GM12873 (cell line): ENCODE measurements at regions not wholly inside any gene's neighbourhood (a gene's known extent, or its start where the extent isn't known, plus 50 kb on each side); places are given as distances from the start of the nearest gene placed in this dataset.

Experiments used
- TF ChIP-seq, protein P1 (sequence below): IDR thresholded peaks from 2 replicates; pipeline ENCODE4 v1.5.1; 2012; ENCODE audit warnings: low read depth, mild to moderate bottlenecking, moderate library complexity, low read length, control low read depth; ENCODE audit not compliant: insufficient read depth; ENCODE audit errors: missing control alignments

DNA sequence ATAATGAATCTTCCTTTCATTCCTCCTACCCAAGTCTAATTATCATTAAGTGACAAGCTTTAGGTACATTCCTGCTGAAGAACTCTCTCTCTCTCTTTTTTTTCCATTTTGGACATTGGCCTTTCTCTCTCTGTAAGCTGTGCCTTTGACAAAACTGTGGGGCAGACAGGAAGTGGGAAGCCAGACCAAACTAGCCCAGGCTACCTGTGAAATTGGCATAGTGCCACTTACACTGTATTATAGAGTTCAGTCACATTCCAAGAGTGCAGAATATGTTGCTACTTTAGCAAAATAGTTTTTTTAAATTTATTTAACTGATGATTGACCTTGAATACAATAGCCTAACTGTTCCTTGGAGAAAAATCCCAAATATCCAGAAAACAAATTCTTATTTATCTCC lies 381.5 kb upstream of the ETAA1 start:
- TF ChIP-seq, protein P1, sequence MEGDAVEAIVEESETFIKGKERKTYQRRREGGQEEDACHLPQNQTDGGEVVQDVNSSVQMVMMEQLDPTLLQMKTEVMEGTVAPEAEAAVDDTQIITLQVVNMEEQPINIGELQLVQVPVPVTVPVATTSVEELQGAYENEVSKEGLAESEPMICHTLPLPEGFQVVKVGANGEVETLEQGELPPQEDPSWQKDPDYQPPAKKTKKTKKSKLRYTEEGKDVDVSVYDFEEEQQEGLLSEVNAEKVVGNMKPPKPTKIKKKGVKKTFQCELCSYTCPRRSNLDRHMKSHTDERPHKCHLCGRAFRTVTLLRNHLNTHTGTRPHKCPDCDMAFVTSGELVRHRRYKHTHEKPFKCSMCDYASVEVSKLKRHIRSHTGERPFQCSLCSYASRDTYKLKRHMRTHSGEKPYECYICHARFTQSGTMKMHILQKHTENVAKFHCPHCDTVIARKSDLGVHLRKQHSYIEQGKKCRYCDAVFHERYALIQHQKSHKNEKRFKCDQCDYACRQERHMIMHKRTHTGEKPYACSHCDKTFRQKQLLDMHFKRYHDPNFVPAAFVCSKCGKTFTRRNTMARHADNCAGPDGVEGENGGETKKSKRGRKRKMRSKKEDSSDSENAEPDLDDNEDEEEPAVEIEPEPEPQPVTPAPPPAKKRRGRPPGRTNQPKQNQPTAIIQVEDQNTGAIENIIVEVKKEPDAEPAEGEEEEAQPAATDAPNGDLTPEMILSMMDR: no peak

DNA sequence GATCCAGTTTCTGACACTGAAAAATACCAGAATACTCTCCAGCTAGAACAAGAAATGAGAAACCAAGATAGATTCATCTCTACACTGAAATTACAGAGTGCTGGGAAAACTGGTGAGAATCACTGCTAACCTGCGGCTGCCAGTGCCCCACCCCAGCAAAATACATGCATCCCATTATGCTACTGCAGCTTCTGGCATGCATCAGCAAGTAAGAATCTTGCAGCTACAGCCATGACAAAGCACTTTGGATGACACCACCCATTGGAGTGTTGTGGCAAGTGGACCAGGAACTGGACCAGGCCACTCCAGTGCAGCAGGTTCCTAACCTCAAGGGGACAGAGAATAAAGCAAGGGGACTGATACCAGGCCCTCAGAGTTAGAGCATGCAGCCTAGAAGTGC lies 378.8 kb upstream of the ETAA1 start:
- TF ChIP-seq, protein P1: no peak

DNA sequence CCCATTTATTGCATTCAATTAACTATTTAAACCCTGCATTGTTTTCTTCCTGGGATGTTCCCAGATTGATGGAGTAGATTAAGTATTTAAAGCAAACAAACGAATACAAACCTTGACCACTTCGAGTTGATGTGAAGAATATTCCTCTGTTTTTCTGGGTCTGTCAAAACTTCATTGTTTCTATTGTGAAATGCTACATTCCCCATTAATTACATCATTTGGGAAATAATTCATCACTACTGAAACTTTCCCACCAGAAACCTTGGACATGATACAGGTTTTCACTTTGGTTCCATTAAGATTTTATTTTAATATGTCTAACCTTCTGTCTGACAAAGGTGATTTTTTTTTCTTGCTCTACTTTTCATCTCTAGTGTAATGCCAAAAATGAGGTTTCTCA lies 365.1 kb upstream of the ETAA1 start:
- TF ChIP-seq, protein P1: no peak

DNA sequence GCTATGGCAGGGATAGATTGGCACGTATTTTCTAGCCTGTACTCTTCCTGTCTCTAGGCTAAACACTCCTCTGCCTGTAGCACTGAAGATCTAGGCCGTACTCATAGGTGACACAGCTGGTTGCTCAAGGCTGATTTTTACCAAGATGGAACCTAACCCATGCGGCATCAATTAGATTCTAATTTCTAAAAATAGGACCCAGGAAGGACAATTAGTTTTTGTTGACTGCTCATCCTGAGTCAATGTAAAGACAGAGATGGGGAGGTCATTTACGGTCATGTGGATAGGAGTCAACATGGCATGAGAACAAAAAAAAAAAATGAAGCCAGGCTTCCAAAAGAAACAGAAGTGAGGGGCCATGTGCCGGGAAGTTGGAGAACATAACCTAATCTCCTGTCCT lies 360.7 kb upstream of the ETAA1 start:
- TF ChIP-seq, protein P1: no peak

DNA sequence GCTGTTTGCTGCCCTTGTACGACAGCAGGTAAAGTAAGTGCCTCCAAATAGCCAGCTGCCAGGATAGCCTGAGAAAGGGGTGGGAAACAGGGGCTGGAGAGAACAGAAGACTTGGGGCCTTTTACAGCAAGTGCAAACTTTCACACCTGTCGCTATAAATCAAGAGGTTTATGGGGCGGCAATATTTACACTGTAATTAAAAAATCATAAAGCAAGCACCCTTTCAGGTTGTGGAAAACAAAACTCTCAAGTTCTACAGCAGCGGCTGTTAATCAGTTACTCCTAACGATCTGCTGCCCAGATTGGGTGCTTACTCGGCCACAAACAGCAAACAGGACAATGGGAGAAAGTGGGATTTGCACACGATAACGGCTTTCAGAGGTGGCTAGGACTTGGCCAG lies 359.5 kb upstream of the ETAA1 start:
- TF ChIP-seq, protein P1: no peak

DNA sequence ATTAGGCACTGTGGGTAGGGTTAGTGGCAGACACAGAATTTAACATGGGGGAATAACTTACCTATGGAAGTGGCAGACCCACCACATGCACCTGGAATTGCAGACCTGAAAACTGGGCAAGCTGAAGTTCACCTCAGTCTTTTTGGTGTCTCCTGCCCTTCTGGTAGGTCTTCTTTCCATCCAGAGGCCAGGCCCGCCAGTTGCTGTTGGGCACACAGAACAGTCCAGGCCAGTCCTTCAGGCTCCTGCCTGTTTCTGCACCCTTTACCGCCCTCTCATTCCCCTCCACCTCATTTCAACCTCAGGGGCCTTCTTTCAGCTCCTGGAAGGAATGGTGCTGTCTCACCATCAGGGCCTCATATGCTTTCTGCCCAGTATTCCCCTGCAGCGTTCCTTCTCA lies 358.9 kb upstream of the ETAA1 start:
- TF ChIP-seq, protein P1: no peak

DNA sequence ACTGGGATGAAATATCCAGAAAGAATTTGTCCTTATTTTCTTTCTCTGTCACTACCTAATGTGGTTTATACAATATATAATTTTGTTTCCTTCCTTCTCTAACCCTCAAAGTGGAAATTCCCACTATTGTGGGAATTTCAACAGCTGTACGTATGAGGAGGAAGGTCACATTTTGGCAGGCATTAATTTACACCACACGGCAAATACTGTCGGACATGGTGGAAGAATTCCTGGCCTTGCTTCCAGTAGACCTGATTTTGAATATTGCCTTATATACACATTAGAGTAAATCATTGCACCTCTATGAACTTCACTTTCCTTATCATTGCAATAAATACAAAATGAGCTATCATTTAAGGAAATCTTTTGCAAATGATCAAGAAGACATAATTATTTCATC lies 358.1 kb upstream of the ETAA1 start:
- TF ChIP-seq, protein P1: no peak
